ENCODE measurements at regions not wholly inside any gene's neighbourhood (a gene's known extent, or its start where the extent isn't known, plus 50 kb on each side); places are given as distances from the start of the nearest gene placed in this dataset.

DNA sequence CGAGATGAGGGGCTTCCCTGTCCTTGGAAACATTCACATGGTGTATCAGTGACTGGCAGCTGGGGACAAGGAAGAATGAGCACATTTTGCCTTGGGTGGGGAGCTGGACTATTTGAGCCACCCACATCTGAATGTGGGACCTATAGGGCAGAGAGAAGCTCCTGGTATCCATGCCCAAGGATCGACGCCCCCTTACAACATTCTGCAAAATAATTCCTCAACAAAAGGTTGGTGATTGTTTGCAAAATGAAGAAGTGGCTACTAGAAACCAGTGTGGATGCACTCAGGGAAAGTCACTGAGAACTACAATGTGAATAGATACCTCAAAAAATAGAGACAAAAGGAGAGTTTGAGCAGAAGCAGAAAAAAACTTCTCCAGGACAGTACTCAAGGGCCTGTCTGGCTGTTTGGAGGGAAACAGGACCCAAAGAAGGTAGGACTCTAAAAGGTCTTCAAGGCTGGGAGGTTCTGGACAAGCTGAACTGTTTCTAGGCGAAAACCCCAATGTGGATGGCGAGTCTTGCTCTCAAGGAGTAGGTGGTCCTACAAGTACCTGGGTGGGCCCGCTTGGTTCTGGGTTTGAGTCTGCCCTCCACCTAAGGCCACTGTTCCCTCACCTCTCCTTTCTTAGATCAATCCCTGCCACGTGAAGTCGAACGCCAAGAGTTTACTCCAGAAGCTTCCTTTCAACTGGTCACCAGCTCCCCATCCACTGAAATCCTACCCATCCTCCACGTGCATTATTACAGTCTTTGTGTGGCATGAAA, 125.0 kb upstream of the ZNF746 start:
- H3K27me3 Mint-ChIP-seq (ENCODE audit: low read depth in 3 of 3): peaks cover 0 to 10% (median 2%) of the 10 kb centered on the region in 3 donors
- H3K27ac Mint-ChIP-seq: peak overlapping the region; percentile 3 to 91 (median 81)
- Histone ChIP-seq H3K4me1 (ENCODE audit: control insufficient read depth in 1 of 2, insufficient read depth in 2 of 2, low read length in 2 of 2) (peaks cover 33 to 42% of the 10 kb centered on the region in 2 donors), H3K4me2 (replicated peaks; ENCODE audit: extremely low read depth, low read length, poor library complexity, severe bottlenecking) (peak overlapping the region; percentile 98), H3K36me3 (replicated peaks in 1 of 2; ENCODE audit: control insufficient read depth in 1 of 2, insufficient read depth in 2 of 2, low read length in 2 of 2) (peaks cover 35 to 36% of the 10 kb centered on the region in 2 donors), H3K4me3 (replicated peaks in 1 of 3; ENCODE audit: low read depth in 2 of 3, low read length in 3 of 3) (peak overlapping the region in 1 of 3 experiments; percentile 92), H3K9ac (ENCODE audit: insufficient read depth, low read length, poor library complexity, severe bottlenecking) (no peak overlapping the region), H3K9me3 (replicated peaks in 1 of 2; ENCODE audit: control insufficient read depth in 1 of 2, insufficient read depth in 1 of 2, low read length in 2 of 2) (no peaks in the 10 kb centered on the region), H2AFZ (ENCODE audit: insufficient read depth, low read depth, low read length, poor library complexity, severe bottlenecking) (no peak overlapping the region), H3K27me3 (ENCODE audit: control insufficient read depth in 2 of 2, insufficient read depth in 2 of 2, low read length in 2 of 2) (no peaks in the 10 kb centered on the region), H4K20me1 (ENCODE audit: insufficient read depth, low read length) (peaks cover 29% of the 10 kb centered on the region), H3K27ac (ENCODE audit: low read depth in 1 of 2, low read length in 2 of 2) (peak overlapping the region in 1 of 2 donors; percentile 59), H3K79me2 (ENCODE audit: insufficient read depth, low read length) (peaks cover 22% of the 10 kb centered on the region)
- peak in 1 of 3 donors; percentile 2 for DNase-seq
- H3K4me3 Mint-ChIP-seq: peak overlapping the region in 1 of 2 donors; percentile 26
- 95% methylated on average over 4 of the region's 10 CpGs for WGBS (ENCODE audit: insufficient coverage)
- TF ChIP-seq, protein P1, sequence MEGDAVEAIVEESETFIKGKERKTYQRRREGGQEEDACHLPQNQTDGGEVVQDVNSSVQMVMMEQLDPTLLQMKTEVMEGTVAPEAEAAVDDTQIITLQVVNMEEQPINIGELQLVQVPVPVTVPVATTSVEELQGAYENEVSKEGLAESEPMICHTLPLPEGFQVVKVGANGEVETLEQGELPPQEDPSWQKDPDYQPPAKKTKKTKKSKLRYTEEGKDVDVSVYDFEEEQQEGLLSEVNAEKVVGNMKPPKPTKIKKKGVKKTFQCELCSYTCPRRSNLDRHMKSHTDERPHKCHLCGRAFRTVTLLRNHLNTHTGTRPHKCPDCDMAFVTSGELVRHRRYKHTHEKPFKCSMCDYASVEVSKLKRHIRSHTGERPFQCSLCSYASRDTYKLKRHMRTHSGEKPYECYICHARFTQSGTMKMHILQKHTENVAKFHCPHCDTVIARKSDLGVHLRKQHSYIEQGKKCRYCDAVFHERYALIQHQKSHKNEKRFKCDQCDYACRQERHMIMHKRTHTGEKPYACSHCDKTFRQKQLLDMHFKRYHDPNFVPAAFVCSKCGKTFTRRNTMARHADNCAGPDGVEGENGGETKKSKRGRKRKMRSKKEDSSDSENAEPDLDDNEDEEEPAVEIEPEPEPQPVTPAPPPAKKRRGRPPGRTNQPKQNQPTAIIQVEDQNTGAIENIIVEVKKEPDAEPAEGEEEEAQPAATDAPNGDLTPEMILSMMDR (IDR thresholded peaks at IDR 0.05): no peak
- intact Hi-C loops (cut with micrococcal nuclease): loop anchor here (5.0 to 10.0 kb wide), 3 partner anchors 125 to 598 kb away; partner anchors contain the start of genes PDIA4 (in 1 of the 2) and ZNF746 (in 1 of the 2)
- H3K9me3 Mint-ChIP-seq: no peaks in the 10 kb centered on the region
- H3K4me1 Mint-ChIP-seq: peaks cover 47% of the 10 kb centered on the region
- peaks cover 33 to 40% of the 10 kb centered on the region in 2 donors for H3K36me3 Mint-ChIP-seq

DNA sequence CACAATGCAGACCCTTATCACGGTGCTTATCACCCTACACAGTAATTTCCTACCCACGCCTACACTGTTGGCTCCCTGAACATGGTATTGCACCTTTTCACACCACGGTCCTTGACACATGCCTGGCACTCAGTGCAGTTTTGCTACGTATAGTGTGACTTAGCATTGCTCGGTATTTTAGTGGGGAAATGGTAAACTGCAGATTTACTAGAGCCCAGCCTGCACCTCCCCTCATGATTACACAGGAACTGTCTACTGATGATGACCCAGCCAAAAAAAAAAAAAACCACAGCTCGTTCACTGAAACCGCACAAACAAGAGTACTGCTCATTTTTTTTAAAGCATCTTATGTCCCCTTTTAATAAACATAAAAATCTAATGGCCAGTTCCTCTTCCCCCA, 124.2 kb upstream of the ZNF746 start:
- peak overlapping the region in 1 of 2 donors; percentile 59 for H3K27ac ChIP-seq (ENCODE audit: low read depth in 1 of 2, low read length in 2 of 2)
- Mint-ChIP-seq H3K4me1 (peaks cover 47% of the 10 kb centered on the region), H3K27ac (peak overlapping the region; percentile 35 to 91 (median 84)), H3K9me3 (no peaks in the 10 kb centered on the region), H3K4me3 (peak overlapping the region; percentile 44 to 53), H3K36me3 (peaks cover 41 to 49% of the 10 kb centered on the region in 2 donors), H3K27me3 (ENCODE audit: low read depth in 3 of 3) (peaks cover 0 to 10% (median under 1%) of the 10 kb centered on the region in 3 donors)
- peaks cover 29% of the 10 kb centered on the region for H4K20me1 ChIP-seq (ENCODE audit: insufficient read depth, low read length)
- TF ChIP-seq, protein P1 (IDR thresholded peaks at IDR 0.05): no peak
- H2AFZ ChIP-seq (ENCODE audit: insufficient read depth, low read depth, low read length, poor library complexity, severe bottlenecking): no peak overlapping the region
- H3K79me2 ChIP-seq (ENCODE audit: insufficient read depth, low read length): peaks cover 22% of the 10 kb centered on the region
- H3K4me1 ChIP-seq (ENCODE audit: control insufficient read depth in 1 of 2, insufficient read depth in 2 of 2, low read length in 2 of 2): peaks cover 33 to 42% of the 10 kb centered on the region in 2 donors
- peaks cover 43 to 45% of the 10 kb centered on the region in 2 donors for H3K36me3 ChIP-seq (replicated peaks in 1 of 2; ENCODE audit: control insufficient read depth in 1 of 2, insufficient read depth in 2 of 2, low read length in 2 of 2)
- no peaks in the 10 kb centered on the region for H3K9me3 ChIP-seq (replicated peaks in 1 of 2; ENCODE audit: control insufficient read depth in 1 of 2, insufficient read depth in 1 of 2, low read length in 2 of 2)
- H3K9ac ChIP-seq (ENCODE audit: insufficient read depth, low read length, poor library complexity, severe bottlenecking): no peak overlapping the region
- H3K4me3 ChIP-seq (replicated peaks in 1 of 3; ENCODE audit: low read depth in 2 of 3, low read length in 3 of 3): peak overlapping the region in 1 of 3 experiments; percentile 92
- peak; percentile 27 to 53 (median 46) for DNase-seq
- 0% methylated on average over 2 of the region's 7 CpGs for WGBS (ENCODE audit: insufficient coverage)
- H3K27me3 ChIP-seq (ENCODE audit: control insufficient read depth in 2 of 2, insufficient read depth in 2 of 2, low read length in 2 of 2): no peaks in the 10 kb centered on the region
- intact Hi-C loops (cut with micrococcal nuclease): loop anchor here (5.0 to 10.0 kb wide), 3 partner anchors 124 to 597 kb away; partner anchors contain the start of genes PDIA4 (in 1 of the 2) and ZNF746 (in 1 of the 2)
- H3K4me2 ChIP-seq (replicated peaks; ENCODE audit: extremely low read depth, low read length, poor library complexity, severe bottlenecking): peak overlapping the region; percentile 98

Data from CD14-positive monocyte (primary cell).